ENCODE measurements at regions not wholly inside any gene's neighbourhood (a gene's known extent, or its start where the extent isn't known, plus 50 kb on each side); places are given as distances from the start of the nearest gene placed in this dataset.

DNA sequence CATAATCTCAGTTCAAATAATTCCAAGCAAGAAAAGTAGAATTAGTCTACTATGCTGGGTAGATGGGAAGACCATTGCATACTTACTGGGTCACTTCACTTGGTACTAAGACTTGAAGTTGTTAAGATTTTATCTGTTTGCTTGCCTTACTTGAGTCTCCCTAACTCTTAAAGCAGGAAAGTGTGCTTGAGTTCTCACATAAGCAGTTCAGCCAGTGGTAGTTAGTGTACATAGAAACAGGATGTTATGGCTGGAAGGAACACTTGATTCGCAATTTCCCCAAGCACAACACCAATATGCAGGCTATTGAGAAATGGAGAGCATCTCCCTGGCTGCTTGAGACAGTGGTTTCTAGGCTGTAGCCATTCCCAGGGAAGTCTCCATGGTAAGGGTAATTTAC is 176.1 kb downstream of the MSL3 start:
- no peak overlapping the region for H3K27ac Mint-ChIP-seq
- Histone ChIP-seq H2AFZ (ENCODE audit: insufficient read depth, low read depth, low read length, poor library complexity, severe bottlenecking) (no peak overlapping the region), H3K36me3 (replicated peaks in 1 of 2; ENCODE audit: control extremely low read depth in 1 of 2, control insufficient read depth in 1 of 2, extremely low read depth in 1 of 2, insufficient read depth in 2 of 2, low read length in 1 of 2) (no peaks in the 10 kb centered on the region), H3K4me1 (ENCODE audit: control insufficient read depth in 2 of 2, insufficient read depth in 2 of 2, low read length in 2 of 2) (no peaks in the 10 kb centered on the region), H3K9me3 (ENCODE audit: control extremely low read depth in 1 of 3, control insufficient read depth in 2 of 3, insufficient read depth in 1 of 3, low read length in 2 of 3) (no peaks in the 10 kb centered on the region), H3K4me3 (ENCODE audit: control extremely low read depth in 1 of 5, extremely low read depth in 1 of 5, insufficient read depth in 1 of 5, low read depth in 2 of 5, low read length in 4 of 5) (no peak overlapping the region), H3K4me2 (replicated peaks; ENCODE audit: low read depth, low read length, poor library complexity, severe bottlenecking) (no peak overlapping the region), H4K20me1 (ENCODE audit: control insufficient read depth, insufficient read depth, low read length, poor library complexity, severe bottlenecking) (no peaks in the 10 kb centered on the region), H3K27ac (ENCODE audit: low read length in 2 of 2) (no peak overlapping the region), H3K27me3 (replicated peaks in 1 of 4; ENCODE audit: control extremely low read depth in 1 of 4, control insufficient read depth in 3 of 4, insufficient read depth in 4 of 4, low read length in 3 of 4) (no peaks in the 10 kb centered on the region), H3K9ac (ENCODE audit: low read length) (no peak overlapping the region), H3K79me2 (ENCODE audit: control insufficient read depth, insufficient read depth, low read length) (no peaks in the 10 kb centered on the region)
- intact Hi-C loops (cut with micrococcal nuclease) = no loop called here
- ChIA-PET POLR2A (no interaction called here), CTCF (no interaction called here)
- DNase-seq = no peak
- no peaks in the 10 kb centered on the region for H3K27me3 Mint-ChIP-seq
- ATAC-seq (ENCODE audit: low read depth) = no peak
- no peak overlapping the region for H3K4me3 Mint-ChIP-seq
- no peaks in the 10 kb centered on the region for H3K4me1 Mint-ChIP-seq
- no peaks in the 10 kb centered on the region for H3K9me3 Mint-ChIP-seq (ENCODE audit: insufficient read depth)
- no CpG with 5 or more reads among the region's 1 CpG for WGBS (ENCODE audit: insufficient coverage)
- TF ChIP-seq EZH2 (IDR thresholded peaks at IDR 0.05; ENCODE audit: borderline replicate concordance, insufficient read depth, low read depth, low read length, poor library complexity, severe bottlenecking) = no peak
- TF ChIP-seq, protein P1, sequence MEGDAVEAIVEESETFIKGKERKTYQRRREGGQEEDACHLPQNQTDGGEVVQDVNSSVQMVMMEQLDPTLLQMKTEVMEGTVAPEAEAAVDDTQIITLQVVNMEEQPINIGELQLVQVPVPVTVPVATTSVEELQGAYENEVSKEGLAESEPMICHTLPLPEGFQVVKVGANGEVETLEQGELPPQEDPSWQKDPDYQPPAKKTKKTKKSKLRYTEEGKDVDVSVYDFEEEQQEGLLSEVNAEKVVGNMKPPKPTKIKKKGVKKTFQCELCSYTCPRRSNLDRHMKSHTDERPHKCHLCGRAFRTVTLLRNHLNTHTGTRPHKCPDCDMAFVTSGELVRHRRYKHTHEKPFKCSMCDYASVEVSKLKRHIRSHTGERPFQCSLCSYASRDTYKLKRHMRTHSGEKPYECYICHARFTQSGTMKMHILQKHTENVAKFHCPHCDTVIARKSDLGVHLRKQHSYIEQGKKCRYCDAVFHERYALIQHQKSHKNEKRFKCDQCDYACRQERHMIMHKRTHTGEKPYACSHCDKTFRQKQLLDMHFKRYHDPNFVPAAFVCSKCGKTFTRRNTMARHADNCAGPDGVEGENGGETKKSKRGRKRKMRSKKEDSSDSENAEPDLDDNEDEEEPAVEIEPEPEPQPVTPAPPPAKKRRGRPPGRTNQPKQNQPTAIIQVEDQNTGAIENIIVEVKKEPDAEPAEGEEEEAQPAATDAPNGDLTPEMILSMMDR (IDR thresholded peaks at IDR 0.05) = no peak

DNA sequence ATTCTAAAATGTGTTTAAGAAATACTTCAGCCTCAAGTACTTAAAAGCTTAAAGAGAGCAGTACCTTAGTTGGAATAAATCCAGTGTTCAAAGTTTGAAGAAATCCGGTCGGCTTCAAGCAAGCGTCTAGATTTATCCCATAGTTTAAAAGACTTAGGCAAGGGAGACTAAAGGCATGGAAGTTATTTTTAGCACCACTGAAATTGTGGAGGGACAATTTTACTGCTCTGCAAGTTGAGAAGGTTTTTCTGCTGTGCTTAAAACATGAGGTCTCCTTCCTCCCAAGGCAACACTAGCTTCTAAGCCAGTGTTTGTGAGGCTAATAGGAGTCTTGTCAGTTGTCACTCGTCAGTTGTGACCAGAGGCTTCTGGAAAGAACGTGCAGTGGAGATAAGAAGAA is 183.5 kb downstream of the MSL3 start:
- H3K27me3 ChIP-seq (replicated peaks in 1 of 4; ENCODE audit: control extremely low read depth in 1 of 4, control insufficient read depth in 3 of 4, insufficient read depth in 4 of 4, low read length in 3 of 4) = peaks cover 0 to 4% (median 0%) of the 10 kb centered on the region in 4 experiments
- H2AFZ ChIP-seq (ENCODE audit: insufficient read depth, low read depth, low read length, poor library complexity, severe bottlenecking) = no peak overlapping the region
- H3K36me3 ChIP-seq (replicated peaks in 1 of 2; ENCODE audit: control extremely low read depth in 1 of 2, control insufficient read depth in 1 of 2, extremely low read depth in 1 of 2, insufficient read depth in 2 of 2, low read length in 1 of 2) = no peaks in the 10 kb centered on the region
- WGBS (ENCODE audit: insufficient coverage) = no CpG with 5 or more reads among the region's 5 CpGs
- CTCF ChIA-PET = no interaction called here
- no peaks in the 10 kb centered on the region for H3K9me3 Mint-ChIP-seq (ENCODE audit: insufficient read depth)
- ATAC-seq (ENCODE audit: low read depth) (no peak), DNase-seq (no peak)
- TF ChIP-seq EZH2 (IDR thresholded peaks at IDR 0.05; ENCODE audit: borderline replicate concordance, insufficient read depth, low read depth, low read length, poor library complexity, severe bottlenecking) = no peak
- TF ChIP-seq, protein P1 (IDR thresholded peaks at IDR 0.05) = no peak
- intact Hi-C loops (cut with micrococcal nuclease) = no loop called here
- H3K9ac ChIP-seq (ENCODE audit: low read length) = no peak overlapping the region
- H3K9me3 ChIP-seq (ENCODE audit: control extremely low read depth in 1 of 3, control insufficient read depth in 2 of 3, insufficient read depth in 1 of 3, low read length in 2 of 3) = no peaks in the 10 kb centered on the region
- POLR2A ChIA-PET = no interaction called here
- H3K27ac ChIP-seq (ENCODE audit: low read length in 2 of 2) = no peak overlapping the region
- no peaks in the 10 kb centered on the region for H3K4me1 Mint-ChIP-seq
- no peaks in the 10 kb centered on the region for H3K4me1 ChIP-seq (ENCODE audit: control insufficient read depth in 2 of 2, insufficient read depth in 2 of 2, low read length in 2 of 2)
- H3K4me2 ChIP-seq (replicated peaks; ENCODE audit: low read depth, low read length, poor library complexity, severe bottlenecking) = no peak overlapping the region
- H3K27ac Mint-ChIP-seq = no peak overlapping the region
- no peak overlapping the region for H3K4me3 ChIP-seq (ENCODE audit: control extremely low read depth in 1 of 5, extremely low read depth in 1 of 5, insufficient read depth in 1 of 5, low read depth in 2 of 5, low read length in 4 of 5)
- no peaks in the 10 kb centered on the region for H3K27me3 Mint-ChIP-seq
- H3K4me3 Mint-ChIP-seq = no peak overlapping the region
- no peaks in the 10 kb centered on the region for H4K20me1 ChIP-seq (ENCODE audit: control insufficient read depth, insufficient read depth, low read length, poor library complexity, severe bottlenecking)
- no peaks in the 10 kb centered on the region for H3K79me2 ChIP-seq (ENCODE audit: control insufficient read depth, insufficient read depth, low read length)
